Type B pancreatic cell (in vitro differentiated cells): ENCODE measurements at regions not wholly inside any gene's neighbourhood (a gene's known extent, or its start where the extent isn't known, plus 50 kb on each side); places are given as distances from the start of the nearest gene placed in this dataset.

Experiments
- DNase-seq: peaks from one replicate; pipeline ENCODE4 v3.0.0; 2021; ENCODE audit warnings: mixed read lengths; ENCODE audit not compliant: unreplicated experiment; ENCODE audit errors: extremely low spot score
- H3K27ac Mint-ChIP-seq: 2 replicates; pipeline ENCODE4 v1.8.0; 2021; ENCODE audit warnings: mild to moderate bottlenecking, mixed read lengths
- H3K27me3 Mint-ChIP-seq: 2 replicates; pipeline ENCODE4 v1.8.0; 2021; ENCODE audit warnings: mixed read lengths
- H3K36me3 Mint-ChIP-seq: 2 replicates; pipeline ENCODE4 v1.8.0; 2021; ENCODE audit warnings: mixed read lengths
- H3K4me1 Mint-ChIP-seq: one replicate; pipeline ENCODE4 v1.8.0; 2021; ENCODE audit warnings: mixed read lengths; ENCODE audit not compliant: unreplicated experiment
- H3K4me3 Mint-ChIP-seq: 2 replicates; pipeline ENCODE4 v1.8.0; 2021; ENCODE audit warnings: mild to moderate bottlenecking, mixed read lengths
- H3K9me3 Mint-ChIP-seq: 2 replicates; pipeline ENCODE4 v1.8.0; 2021; ENCODE audit warnings: mixed read lengths
- TF ChIP-seq, protein P1 (sequence below): fragments of 200-600 bp; sonication (generic); conservative IDR thresholded peaks from 2 replicates; pipeline ENCODE4 v1.5.0; 2021; ENCODE audit warnings: antibody characterized with exemption, mild to moderate bottlenecking

DNA sequence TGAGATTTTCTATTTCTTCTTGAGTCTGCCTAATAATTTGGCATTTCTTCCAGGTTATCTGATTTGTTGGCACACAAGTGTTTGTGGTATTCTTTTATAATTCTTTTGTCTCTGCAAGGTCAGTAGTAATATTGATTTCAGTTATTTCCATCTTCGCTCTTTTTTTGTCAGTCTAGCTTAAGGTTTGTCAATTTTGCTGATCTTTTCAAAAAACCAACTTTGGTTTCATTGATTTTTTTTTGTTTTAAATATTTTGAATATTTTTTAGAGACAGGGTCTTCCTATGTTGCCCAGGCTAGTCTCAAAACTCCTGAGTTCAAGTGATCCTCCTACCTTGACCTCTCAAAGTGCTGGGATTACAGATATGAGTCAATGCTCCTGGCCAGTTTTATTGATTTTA is 162.8 kb downstream of the BARX1 start:
- H3K9me3 Mint-ChIP-seq, result peaks cover 5% of the 10 kb centered on the region
- H3K27me3 Mint-ChIP-seq, result peaks cover 24% of the 10 kb centered on the region
- no peaks in the 10 kb centered on the region for H3K36me3 Mint-ChIP-seq
- no peak for DNase-seq
- H3K4me3 Mint-ChIP-seq, result no peak overlapping the region
- TF ChIP-seq, protein P1, sequence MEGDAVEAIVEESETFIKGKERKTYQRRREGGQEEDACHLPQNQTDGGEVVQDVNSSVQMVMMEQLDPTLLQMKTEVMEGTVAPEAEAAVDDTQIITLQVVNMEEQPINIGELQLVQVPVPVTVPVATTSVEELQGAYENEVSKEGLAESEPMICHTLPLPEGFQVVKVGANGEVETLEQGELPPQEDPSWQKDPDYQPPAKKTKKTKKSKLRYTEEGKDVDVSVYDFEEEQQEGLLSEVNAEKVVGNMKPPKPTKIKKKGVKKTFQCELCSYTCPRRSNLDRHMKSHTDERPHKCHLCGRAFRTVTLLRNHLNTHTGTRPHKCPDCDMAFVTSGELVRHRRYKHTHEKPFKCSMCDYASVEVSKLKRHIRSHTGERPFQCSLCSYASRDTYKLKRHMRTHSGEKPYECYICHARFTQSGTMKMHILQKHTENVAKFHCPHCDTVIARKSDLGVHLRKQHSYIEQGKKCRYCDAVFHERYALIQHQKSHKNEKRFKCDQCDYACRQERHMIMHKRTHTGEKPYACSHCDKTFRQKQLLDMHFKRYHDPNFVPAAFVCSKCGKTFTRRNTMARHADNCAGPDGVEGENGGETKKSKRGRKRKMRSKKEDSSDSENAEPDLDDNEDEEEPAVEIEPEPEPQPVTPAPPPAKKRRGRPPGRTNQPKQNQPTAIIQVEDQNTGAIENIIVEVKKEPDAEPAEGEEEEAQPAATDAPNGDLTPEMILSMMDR, result no peak
- no peaks in the 10 kb centered on the region for H3K4me1 Mint-ChIP-seq
- no peak overlapping the region for H3K27ac Mint-ChIP-seq

DNA sequence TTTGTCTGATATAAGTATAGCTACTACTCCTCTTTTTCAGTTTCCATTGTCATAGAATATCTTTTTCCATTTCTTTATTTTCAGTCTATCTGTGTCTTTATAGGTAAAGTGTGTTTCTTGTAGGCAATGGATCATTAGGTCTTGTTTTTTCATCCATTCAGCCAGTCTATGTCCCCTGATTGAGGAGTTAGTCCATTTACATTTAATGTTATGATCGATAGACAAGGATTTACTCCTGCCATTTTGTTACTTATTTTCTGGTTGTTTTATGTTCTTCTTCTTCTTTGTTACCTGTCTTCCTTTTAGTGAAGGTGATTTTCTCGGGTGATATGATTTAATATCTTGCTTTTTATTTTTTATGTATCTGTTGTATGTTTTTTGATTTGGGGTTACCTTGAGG is 169.0 kb downstream of the BARX1 start:
- no peak for DNase-seq
- H3K4me3 Mint-ChIP-seq, result no peak overlapping the region
- TF ChIP-seq, protein P1, result no peak
- no peaks in the 10 kb centered on the region for H3K4me1 Mint-ChIP-seq
- peaks cover 9% of the 10 kb centered on the region for H3K9me3 Mint-ChIP-seq
- H3K27me3 Mint-ChIP-seq, result peaks cover 27% of the 10 kb centered on the region
- no peaks in the 10 kb centered on the region for H3K36me3 Mint-ChIP-seq
- H3K27ac Mint-ChIP-seq, result no peak overlapping the region

DNA sequence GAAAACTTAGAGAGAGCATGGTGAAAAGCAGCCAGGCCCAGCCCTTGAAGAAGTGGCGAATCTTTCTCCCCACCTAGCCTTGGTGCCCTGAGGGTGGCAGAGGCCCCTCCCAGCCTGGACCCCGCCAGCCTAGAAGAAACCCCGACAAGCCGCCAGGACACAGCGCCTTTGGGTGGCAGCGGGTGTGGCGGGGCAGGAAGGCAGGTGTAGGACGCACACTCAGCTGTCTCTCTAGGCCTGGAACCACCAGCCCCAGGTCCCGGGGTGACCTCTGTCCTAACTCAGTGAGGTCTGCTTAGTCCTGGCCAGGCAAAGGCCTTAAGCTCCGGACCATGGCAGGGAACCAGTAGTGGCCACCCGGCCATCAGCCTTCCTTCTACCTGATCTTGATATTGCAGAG is 178.3 kb downstream of the BARX1 start:
- Mint-ChIP-seq H3K36me3 (no peaks in the 10 kb centered on the region), H3K27ac (no peak overlapping the region), H3K4me1 (no peaks in the 10 kb centered on the region), H3K9me3 (no peaks in the 10 kb centered on the region), H3K4me3 (no peak overlapping the region), H3K27me3 (peaks cover 15% of the 10 kb centered on the region)
- TF ChIP-seq, protein P1, result no peak
- DNase-seq, result no peak

DNA sequence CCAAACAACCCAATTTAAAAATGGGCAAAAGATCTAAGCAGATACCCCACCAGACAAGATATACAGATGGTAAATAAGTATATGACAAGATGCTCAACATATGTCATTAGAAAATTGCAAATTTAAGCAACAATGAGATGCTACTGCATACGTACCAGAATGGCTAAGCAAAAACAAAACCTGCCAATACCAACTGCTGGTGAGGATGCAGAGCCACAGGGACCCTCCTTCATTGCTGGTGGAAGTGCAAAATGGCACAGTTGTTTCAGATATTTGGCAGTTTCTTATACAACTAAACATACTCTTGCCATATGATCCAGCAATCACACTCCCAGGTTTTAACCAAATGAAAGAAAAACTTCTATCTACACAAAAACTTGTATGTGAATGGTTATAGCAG is 178.9 kb downstream of the BARX1 start:
- TF ChIP-seq, protein P1, result no peak
- Mint-ChIP-seq H3K27ac (no peak overlapping the region), H3K4me3 (no peak overlapping the region), H3K36me3 (no peaks in the 10 kb centered on the region), H3K4me1 (no peaks in the 10 kb centered on the region), H3K9me3 (peaks cover 4% of the 10 kb centered on the region), H3K27me3 (peaks cover 14% of the 10 kb centered on the region)
- DNase-seq, result no peak

DNA sequence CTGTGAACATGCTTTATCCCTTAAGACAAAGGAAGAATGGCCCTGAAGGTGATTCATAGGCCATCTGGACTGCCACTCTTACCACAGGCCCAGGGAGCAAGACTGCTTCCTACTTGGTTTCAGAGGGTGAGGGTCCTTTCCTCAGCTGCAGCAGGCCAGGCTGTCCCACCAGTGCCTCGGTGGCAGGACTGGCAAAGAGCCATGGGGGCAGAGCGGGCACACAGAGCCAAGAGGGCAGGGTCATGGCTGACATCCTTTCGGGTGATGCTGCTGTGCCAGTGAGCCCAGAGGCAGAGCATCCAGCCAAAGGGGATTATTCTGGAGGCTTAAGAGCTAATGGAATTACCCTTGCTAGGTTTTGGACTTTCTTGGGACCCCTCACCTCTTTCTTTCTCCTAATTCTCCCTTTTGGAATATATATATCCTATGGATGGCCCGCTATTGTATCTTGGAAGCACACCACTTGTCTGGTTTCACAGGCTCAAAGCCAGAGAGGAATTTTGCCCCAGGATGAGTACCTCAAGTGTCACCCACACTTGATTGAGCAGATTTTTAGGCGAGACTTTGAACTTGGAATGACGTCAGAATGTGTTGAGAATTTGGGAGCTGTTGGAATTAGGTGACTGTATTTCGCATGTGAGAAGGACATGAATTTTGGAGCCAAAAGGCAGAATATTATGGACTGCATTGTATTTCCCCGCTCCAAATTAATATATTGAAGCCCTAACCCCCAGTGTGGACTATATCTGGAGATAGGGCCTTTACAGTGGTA is 180.6 kb downstream of the BARX1 start:
- Mint-ChIP-seq H3K36me3 (no peaks in the 10 kb centered on the region), H3K9me3 (peaks cover 4% of the 10 kb centered on the region), H3K4me3 (no peak overlapping the region), H3K27ac (no peak overlapping the region), H3K4me1 (no peaks in the 10 kb centered on the region), H3K27me3 (peaks cover 8% of the 10 kb centered on the region)
- DNase-seq, result no peak
- TF ChIP-seq, protein P1, result no peak
